GM23248 (cell line): ENCODE measurements at regions not wholly inside any gene's neighbourhood (a gene's known extent, or its start where the extent isn't known, plus 50 kb on each side); places are given as distances from the start of the nearest gene placed in this dataset.

Source experiments
- EZH2 ChIP-seq: fragments of 200-600 bp; sonication (generic); IDR thresholded peaks from 2 replicates; pipeline ENCODE4 v1.6.1; 2018; ENCODE audit warnings: antibody characterized with exemption, mild to moderate bottlenecking; ENCODE audit not compliant: insufficient read depth, poor library complexity, severe bottlenecking
- EZH2phosphoT487 ChIP-seq: fragments of 200-600 bp; sonication (generic); IDR thresholded peaks from 2 replicates; pipeline ENCODE4 v1.6.1; 2018; ENCODE audit warnings: antibody characterized with exemption, moderate library complexity, mild to moderate bottlenecking, low read depth; ENCODE audit not compliant: insufficient read depth

DNA sequence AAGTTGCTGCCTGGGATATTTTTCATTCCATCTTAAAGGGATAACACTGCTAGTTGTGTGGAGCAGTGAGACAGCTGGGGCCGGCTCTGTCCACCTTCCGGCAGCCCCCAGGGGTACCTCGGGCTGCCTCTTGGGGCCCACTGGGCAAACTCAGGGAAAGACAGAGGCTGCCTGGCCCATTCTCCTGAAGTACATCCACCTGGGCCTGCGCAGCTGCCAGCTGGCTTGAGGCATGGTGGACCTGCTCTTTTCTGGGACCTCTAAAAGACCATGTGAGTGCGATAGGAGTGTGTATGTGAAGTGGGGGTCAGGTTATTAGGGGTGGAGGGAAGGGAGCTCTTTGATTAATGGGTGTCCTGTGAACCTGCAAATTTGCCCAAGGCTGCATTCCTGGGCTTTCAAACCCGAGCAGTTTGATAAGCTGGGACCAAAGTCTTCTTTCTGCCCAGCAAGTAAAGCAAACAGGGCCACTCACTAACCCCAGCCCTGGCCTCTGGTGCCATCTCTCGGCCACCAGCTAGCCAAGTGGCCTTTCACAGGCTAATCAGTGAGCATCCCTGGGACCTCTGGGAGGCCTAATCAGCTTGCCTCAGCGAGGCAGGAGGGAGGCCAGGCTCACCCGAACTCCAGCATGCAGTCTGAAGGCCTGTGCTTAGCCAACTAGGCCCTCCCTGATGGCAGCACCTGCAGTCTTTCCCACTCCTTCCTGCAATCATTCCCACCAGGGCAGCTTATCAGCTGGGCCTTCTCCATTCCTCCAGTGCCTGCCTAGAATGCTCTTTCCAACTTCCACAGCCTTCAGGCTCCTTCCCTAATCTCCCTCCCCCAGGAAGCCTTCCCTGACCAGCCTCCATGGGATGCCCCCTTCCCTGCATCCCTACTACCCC, 954.7 kb upstream of the ZNF722 start:
- TF ChIP-seq EZH2 (no peak), EZH2phosphoT487 (no peak)
